Nephron (organoid): ENCODE measurements at regions not wholly inside any gene's neighbourhood (a gene's known extent, or its start where the extent isn't known, plus 50 kb on each side); places are given as distances from the start of the nearest gene placed in this dataset.

Experiments
- H3K27ac Mint-ChIP-seq, 3 experiments: 2 replicates each; pipeline ENCODE4 v1.8.0; 2020; ENCODE audit warnings: mixed read lengths in 3 of 3, mild to moderate bottlenecking in 2 of 3, moderate library complexity in 1 of 3
- H3K27me3 Mint-ChIP-seq: 2 replicates; pipeline ENCODE4 v1.8.0; 2021; ENCODE audit warnings: low read depth, mild to moderate bottlenecking, moderate library complexity, mixed read lengths
- H3K36me3 Mint-ChIP-seq: 2 replicates; pipeline ENCODE4 v1.8.0; 2020; ENCODE audit warnings: low read depth, mixed read lengths
- H3K4me1 Mint-ChIP-seq: 2 replicates; pipeline ENCODE4 v1.8.0; 2020; ENCODE audit warnings: mixed read lengths
- H3K4me3 Mint-ChIP-seq, 3 experiments: 2 replicates each; pipeline ENCODE4 v1.8.0; 2020; ENCODE audit warnings: mild to moderate bottlenecking in 3 of 3, mixed read lengths in 3 of 3, moderate library complexity in 2 of 3
- H3K9me3 Mint-ChIP-seq: 2 replicates; pipeline ENCODE4 v1.8.0; 2020; ENCODE audit warnings: mixed read lengths
- TF ChIP-seq, protein P1 (sequence below), 3 experiments: fragments of 200-600 bp; sonication (generic); IDR thresholded peaks; one replicate each; pipeline ENCODE4 v1.5.0; 2021; ENCODE audit warnings: antibody characterized with exemption in 3 of 3; ENCODE audit not compliant: unreplicated experiment in 3 of 3

- Mint-ChIP-seq H3K4me3 (no peak overlapping the region), H3K4me1 (no peaks in the 10 kb centered on the region), H3K27me3 (peaks cover 14% of the 10 kb centered on the region), H3K27ac (no peak overlapping the region), H3K9me3 (peaks cover 21% of the 10 kb centered on the region), H3K36me3 (no peaks in the 10 kb centered on the region)
- TF ChIP-seq, protein P1, sequence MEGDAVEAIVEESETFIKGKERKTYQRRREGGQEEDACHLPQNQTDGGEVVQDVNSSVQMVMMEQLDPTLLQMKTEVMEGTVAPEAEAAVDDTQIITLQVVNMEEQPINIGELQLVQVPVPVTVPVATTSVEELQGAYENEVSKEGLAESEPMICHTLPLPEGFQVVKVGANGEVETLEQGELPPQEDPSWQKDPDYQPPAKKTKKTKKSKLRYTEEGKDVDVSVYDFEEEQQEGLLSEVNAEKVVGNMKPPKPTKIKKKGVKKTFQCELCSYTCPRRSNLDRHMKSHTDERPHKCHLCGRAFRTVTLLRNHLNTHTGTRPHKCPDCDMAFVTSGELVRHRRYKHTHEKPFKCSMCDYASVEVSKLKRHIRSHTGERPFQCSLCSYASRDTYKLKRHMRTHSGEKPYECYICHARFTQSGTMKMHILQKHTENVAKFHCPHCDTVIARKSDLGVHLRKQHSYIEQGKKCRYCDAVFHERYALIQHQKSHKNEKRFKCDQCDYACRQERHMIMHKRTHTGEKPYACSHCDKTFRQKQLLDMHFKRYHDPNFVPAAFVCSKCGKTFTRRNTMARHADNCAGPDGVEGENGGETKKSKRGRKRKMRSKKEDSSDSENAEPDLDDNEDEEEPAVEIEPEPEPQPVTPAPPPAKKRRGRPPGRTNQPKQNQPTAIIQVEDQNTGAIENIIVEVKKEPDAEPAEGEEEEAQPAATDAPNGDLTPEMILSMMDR (IDR thresholded peaks at IDR 0.05; ENCODE audit: unreplicated experiment in 3 of 3): no peak
Observed at GRCh38 chr14:104507443-104507842, 72.1 kb upstream of the C14orf180 start.

DNA sequence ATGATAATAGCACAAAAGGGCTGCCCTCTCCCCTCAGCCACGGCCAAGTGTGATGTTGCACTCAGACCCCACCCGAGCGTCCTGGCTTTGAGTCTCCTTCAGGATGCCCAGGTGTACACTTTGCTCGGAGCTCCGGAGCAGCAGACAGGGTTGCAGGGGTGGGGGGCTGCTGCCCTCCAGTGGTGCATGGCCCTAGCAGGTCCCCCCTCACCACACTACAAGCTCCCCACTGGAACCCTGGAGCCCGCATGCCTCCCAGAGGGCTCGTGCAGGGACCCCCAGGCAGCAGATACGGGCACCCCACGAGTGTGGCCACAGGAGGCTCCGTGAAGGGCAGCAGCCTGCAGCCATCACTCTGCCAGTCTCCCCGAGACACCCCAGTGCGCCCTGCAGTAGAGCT is 69.9 kb upstream of the C14orf180 start:
- H3K4me1 Mint-ChIP-seq: no peaks in the 10 kb centered on the region
- H3K36me3 Mint-ChIP-seq: no peaks in the 10 kb centered on the region
- H3K4me3 Mint-ChIP-seq: no peak overlapping the region
- peaks cover 14% of the 10 kb centered on the region for H3K27me3 Mint-ChIP-seq
- H3K9me3 Mint-ChIP-seq: peaks cover 12% of the 10 kb centered on the region
- H3K27ac Mint-ChIP-seq: no peak overlapping the region
- TF ChIP-seq, protein P1 (IDR thresholded peaks at IDR 0.05; ENCODE audit: unreplicated experiment in 3 of 3): no peak

- H3K4me1 Mint-ChIP-seq: no peaks in the 10 kb centered on the region
- no peak overlapping the region for H3K27ac Mint-ChIP-seq
- no peak overlapping the region for H3K4me3 Mint-ChIP-seq
- no peaks in the 10 kb centered on the region for H3K36me3 Mint-ChIP-seq
- peaks cover 14% of the 10 kb centered on the region for H3K9me3 Mint-ChIP-seq
- TF ChIP-seq, protein P1 (IDR thresholded peaks at IDR 0.05; ENCODE audit: unreplicated experiment in 3 of 3): no peak
- H3K27me3 Mint-ChIP-seq: peaks cover 18% of the 10 kb centered on the region
Observed at GRCh38 chr14:104510216-104510615, 69.3 kb upstream of the C14orf180 start.

DNA sequence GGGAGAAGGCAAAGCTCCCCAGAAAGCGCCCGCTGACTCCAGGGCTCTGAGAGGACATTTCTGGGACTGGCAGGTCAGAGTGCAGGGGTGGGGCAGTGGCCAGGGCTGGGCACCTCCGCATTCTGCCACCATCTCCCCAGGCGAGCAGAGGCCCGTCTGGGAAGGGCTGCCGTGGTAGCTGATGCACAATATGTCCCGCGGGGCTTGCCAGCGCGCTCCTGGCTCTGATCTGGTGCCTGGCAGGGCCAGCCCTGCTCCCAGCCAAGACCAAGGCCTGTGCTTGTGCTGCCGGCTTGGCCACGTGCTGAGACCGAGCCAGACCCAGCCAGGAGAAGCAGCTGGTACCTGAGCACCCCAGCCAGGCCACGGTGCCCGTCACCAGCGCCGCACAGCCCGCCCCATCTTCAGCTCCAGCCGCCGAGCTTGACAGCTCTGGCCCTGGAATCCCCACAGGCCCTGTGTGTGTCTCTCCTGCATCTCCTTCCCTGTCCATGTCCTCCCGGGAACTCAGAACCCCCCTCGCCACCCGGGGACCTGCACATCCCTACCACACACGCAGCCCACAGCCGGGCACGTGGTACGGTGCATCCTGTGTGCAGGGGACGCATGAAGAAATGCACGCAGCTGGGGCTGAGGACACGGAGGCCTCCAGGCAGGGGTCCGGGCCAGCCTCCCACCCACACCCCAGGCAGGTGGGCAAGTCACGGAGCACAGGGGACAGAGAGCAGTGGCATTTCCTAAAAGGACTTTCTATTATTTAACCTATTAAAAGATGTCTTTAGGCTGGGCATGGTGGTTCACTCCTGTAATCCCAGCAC is 68.6 kb upstream of the C14orf180 start:
- TF ChIP-seq, protein P1 (IDR thresholded peaks at IDR 0.05; ENCODE audit: unreplicated experiment in 3 of 3): no peak
- Mint-ChIP-seq H3K9me3 (peaks cover 15% of the 10 kb centered on the region), H3K27ac (no peak overlapping the region), H3K36me3 (no peaks in the 10 kb centered on the region), H3K4me1 (no peaks in the 10 kb centered on the region), H3K4me3 (no peak overlapping the region), H3K27me3 (peaks cover 23% of the 10 kb centered on the region)

DNA sequence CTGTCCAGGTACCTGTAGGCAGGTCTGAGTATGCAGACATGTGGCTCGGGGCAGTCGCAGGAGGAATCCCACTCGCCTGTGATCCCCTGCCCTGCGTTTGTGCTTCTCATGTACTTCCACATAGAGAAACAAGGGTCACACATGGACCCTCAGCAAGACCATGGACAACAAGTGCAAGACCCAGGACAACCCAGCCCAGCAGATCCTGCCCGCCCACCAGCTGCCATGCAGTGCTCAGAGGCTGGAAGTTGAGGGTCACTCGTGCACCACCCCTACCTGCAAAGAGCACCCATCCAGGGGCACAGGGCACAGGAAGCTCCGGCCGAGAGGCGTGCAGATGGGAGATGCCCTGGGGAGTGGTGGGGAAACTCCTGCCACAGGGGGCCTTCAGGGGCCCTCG is 67.5 kb upstream of the C14orf180 start:
- TF ChIP-seq, protein P1 (IDR thresholded peaks at IDR 0.05; ENCODE audit: unreplicated experiment in 3 of 3): no peak
- no peaks in the 10 kb centered on the region for H3K4me1 Mint-ChIP-seq
- peaks cover 18% of the 10 kb centered on the region for H3K9me3 Mint-ChIP-seq
- H3K4me3 Mint-ChIP-seq: no peak overlapping the region
- no peaks in the 10 kb centered on the region for H3K36me3 Mint-ChIP-seq
- peaks cover 23% of the 10 kb centered on the region for H3K27me3 Mint-ChIP-seq
- H3K27ac Mint-ChIP-seq: no peak overlapping the region
